HUES64 (cell line): ENCODE measurements at regions not wholly inside any gene's neighbourhood (a gene's known extent, or its start where the extent isn't known, plus 50 kb on each side); places are given as distances from the start of the nearest gene placed in this dataset.
"Not testable (repeated sequence)": the region's sequence is repeated elsewhere in the genome, so short reads cannot be mapped to it uniquely, and the experiment has no call there.

ENCODE experiments used
- H3K27ac ChIP-seq: 2 replicates; pipeline ENCODE4 v1.7.0; 2013; ENCODE audit warnings: low read depth, low read length, inconsistent platforms
- H3K27me3 ChIP-seq: 2 replicates; pipeline ENCODE4 v1.6.1; 2013; ENCODE audit warnings: mild to moderate bottlenecking, low read length; ENCODE audit not compliant: insufficient read depth
- H3K36me3 ChIP-seq: 2 replicates; pipeline ENCODE4 v1.6.1; 2013; ENCODE audit warnings: mild to moderate bottlenecking, low read length; ENCODE audit not compliant: insufficient read depth
- H3K4me1 ChIP-seq: 2 replicates; pipeline ENCODE4 v1.6.1; 2013; ENCODE audit warnings: mild to moderate bottlenecking, low read length, moderate library complexity; ENCODE audit not compliant: insufficient read depth
- H3K4me3 ChIP-seq: 2 replicates; pipeline ENCODE4 v1.5.1; 2013; ENCODE audit warnings: mild to moderate bottlenecking, low read length, moderate library complexity
- H3K9ac ChIP-seq: 2 replicates; pipeline ENCODE4 v1.6.1; 2013; ENCODE audit warnings: mild to moderate bottlenecking, low read depth, low read length
- H3K9me3 ChIP-seq: 2 replicates; pipeline ENCODE4 v1.6.1; 2013; ENCODE audit warnings: low read depth, low read length; ENCODE audit not compliant: insufficient read depth
- WGBS: fragments of 150-250, 120-280 bp; methylation state at CpG from one replicate; pipeline ENCODE4 v1.1.7; 2013; ENCODE audit warnings: missing lambda C conversion rate; 5-methylcytosine and 5-hydroxymethylcytosine counted together

DNA sequence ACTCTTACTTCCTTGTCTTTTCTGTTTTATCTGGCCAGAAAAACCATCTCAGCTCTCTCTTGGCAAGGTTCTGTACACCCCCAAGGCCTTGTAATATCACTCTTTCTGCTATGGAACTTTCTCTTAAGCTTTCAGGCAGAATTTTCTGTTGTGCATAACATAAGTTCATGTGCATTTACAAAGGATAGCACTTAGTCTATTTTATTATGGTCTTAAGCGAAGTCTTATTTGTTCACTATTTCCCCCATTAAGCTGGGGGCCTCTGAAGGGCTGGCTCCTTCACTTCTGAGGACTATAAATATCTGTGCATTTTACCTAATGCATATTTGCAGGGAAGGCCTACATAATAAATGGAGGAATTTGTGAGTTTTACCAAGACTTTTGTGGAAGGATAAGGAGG, 1393.4 kb downstream of the FAM181B start:
- Histone ChIP-seq H3K9me3 (no peaks in the 10 kb centered on the region), H3K27ac (no peak overlapping the region), H3K4me3 (no peak overlapping the region), H3K4me1 (no peaks in the 10 kb centered on the region), H3K9ac (no peak overlapping the region), H3K36me3 (no peaks in the 10 kb centered on the region), H3K27me3 (no peaks in the 10 kb centered on the region)
- no CpG with 5 or more reads among the region's 1 CpG for WGBS

DNA sequence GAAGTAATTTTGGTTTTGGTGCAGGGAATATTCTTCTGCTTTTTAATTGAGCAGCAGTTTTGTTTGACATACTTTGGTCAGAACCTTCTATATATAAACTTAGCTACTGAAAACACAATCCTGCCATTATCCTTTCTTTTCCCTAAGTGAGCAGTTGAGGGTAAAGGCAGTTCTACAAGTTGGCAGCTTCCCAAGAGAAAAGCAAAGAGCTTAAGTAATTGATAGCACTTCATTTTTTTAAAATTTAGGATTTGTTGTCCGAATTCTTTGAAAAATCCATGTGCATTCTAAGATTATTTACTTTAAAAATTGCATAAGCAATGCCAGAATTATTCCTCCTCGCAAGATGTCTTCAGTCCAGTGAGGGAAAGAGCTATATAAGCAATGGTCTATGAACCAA, 1394.1 kb downstream of the FAM181B start:
- 72% methylated on average over 2 of the region's 2 CpGs for WGBS
- Histone ChIP-seq H3K36me3 (no peaks in the 10 kb centered on the region), H3K27me3 (no peaks in the 10 kb centered on the region), H3K27ac (no peak overlapping the region), H3K9me3 (no peaks in the 10 kb centered on the region), H3K4me3 (no peak overlapping the region), H3K4me1 (no peaks in the 10 kb centered on the region), H3K9ac (no peak overlapping the region)

DNA sequence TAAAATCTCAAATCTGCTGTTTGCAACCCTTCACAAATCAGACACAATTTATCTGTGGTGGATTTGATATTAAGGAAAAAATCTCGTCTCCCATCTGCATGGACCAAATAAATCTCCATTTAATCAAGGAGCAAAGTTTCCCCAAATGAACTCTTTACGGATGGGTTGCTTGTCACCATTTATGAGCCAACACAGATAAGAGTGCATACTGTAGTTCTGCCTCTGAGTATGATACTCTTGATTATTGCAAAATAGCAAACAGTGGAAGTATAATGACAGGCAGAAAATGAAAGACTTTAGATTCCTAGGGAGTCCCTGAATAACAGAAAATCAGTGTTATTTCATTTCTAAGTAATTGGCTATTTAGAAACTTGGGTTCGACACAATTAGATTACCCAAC, 1395.9 kb downstream of the FAM181B start:
- WGBS, result 68% methylated on average over 2 of the region's 3 CpGs
- Histone ChIP-seq H3K27me3 (no peaks in the 10 kb centered on the region), H3K9ac (no peak overlapping the region), H3K4me3 (no peak overlapping the region), H3K27ac (no peak overlapping the region), H3K4me1 (no peaks in the 10 kb centered on the region), H3K36me3 (no peaks in the 10 kb centered on the region), H3K9me3 (no peaks in the 10 kb centered on the region)

DNA sequence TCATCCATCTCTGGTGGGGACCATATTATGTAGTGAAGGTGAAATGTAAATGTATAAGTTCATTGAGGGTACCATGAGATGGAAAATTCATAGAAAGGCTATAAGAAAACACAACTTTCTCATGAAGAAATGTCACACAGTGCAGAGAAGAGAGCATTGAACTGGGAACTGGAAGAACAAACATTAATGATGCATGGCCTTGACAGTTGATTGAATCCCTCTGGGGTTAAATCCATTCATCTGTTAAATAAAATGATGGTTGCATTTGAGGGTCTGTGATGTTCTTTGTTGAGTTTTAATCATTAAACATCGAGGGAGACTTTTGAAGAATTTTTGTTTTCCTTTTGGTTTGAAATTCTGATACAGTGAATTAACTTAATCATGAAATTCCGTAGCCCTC, 1401.4 kb downstream of the FAM181B start:
- WGBS, result 96% methylated on average over 1 of the region's 2 CpGs
- Histone ChIP-seq H3K9me3 (no peaks in the 10 kb centered on the region), H3K27me3 (no peaks in the 10 kb centered on the region), H3K9ac (no peak overlapping the region), H3K36me3 (no peaks in the 10 kb centered on the region), H3K4me1 (no peaks in the 10 kb centered on the region), H3K27ac (no peak overlapping the region), H3K4me3 (no peak overlapping the region)

- no peaks in the 10 kb centered on the region for H3K4me1 ChIP-seq
- H3K36me3 ChIP-seq, result no peaks in the 10 kb centered on the region
- H3K27ac ChIP-seq, result no peak overlapping the region
- 93% methylated on average over 8 of the region's 9 CpGs for WGBS
- no peaks in the 10 kb centered on the region for H3K9me3 ChIP-seq
- H3K4me3 ChIP-seq, result no peak overlapping the region
- no peak overlapping the region for H3K9ac ChIP-seq
- no peaks in the 10 kb centered on the region for H3K27me3 ChIP-seq
These were observed 1401.9 kb downstream of the FAM181B start for GRCh38 chr11:81331611-81332235.

DNA sequence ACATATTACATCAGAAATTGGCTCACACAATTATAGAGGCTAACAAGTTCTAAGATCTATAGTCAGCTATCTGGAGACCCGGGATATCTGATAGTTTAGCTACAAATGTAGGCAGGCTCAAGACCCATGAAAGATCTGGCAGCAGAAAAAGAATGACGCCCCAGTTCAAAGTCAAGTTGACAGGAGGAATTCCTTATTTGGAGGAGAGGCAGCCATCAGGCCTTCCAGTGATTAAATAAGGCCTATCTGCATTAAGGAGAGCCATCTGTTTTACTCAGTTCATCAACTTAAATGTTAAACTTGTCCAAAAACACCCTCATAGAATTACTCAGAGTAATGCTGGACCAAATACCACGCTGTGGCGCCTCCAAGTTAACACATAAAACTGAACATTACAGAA, 1402.6 kb downstream of the FAM181B start:
- H3K9ac ChIP-seq, result no peak overlapping the region
- no peaks in the 10 kb centered on the region for H3K36me3 ChIP-seq
- 96% methylated on average over 4 of the region's 4 CpGs for WGBS
- no peaks in the 10 kb centered on the region for H3K9me3 ChIP-seq
- H3K4me3 ChIP-seq, result no peak overlapping the region
- no peaks in the 10 kb centered on the region for H3K4me1 ChIP-seq
- H3K27me3 ChIP-seq, result no peaks in the 10 kb centered on the region
- H3K27ac ChIP-seq, result no peak overlapping the region

DNA sequence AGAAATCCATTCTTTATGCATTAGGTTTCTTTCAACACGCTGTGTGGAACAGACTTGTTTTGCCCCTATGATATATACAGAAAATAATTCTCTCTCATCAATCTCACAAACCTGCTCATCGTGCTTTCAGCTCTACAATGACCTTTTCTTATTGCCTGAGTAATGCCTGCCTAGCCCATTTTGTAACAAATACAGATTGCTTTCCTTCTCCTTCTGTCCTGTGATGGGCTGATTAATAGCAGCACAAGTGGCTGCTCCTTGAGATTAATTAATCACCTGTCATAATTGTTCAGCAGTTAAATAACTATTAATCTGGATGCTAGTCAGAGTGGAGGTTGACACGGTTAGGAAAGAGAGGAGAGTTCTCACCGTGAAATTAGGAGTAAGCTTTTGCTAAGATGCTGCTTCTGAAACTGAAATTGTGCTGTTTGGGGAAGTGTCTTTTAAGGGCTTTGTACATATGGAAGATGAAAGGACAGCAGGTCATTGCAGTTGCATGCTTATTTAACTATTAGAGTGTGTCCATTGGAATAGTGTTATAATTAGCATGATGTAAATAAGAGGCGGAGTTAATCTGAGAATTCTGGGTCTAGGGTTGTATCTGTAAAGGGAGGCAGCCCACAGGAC, 1430.5 kb downstream of the FAM181B start:
- Histone ChIP-seq H3K9me3 (no peaks in the 10 kb centered on the region), H3K4me3 (no peak overlapping the region), H3K27me3 (no peaks in the 10 kb centered on the region), H3K9ac (no peak overlapping the region), H3K4me1 (no peaks in the 10 kb centered on the region), H3K36me3 (no peaks in the 10 kb centered on the region), H3K27ac (no peak overlapping the region)
- 91% methylated on average over 5 of the region's 5 CpGs for WGBS

DNA sequence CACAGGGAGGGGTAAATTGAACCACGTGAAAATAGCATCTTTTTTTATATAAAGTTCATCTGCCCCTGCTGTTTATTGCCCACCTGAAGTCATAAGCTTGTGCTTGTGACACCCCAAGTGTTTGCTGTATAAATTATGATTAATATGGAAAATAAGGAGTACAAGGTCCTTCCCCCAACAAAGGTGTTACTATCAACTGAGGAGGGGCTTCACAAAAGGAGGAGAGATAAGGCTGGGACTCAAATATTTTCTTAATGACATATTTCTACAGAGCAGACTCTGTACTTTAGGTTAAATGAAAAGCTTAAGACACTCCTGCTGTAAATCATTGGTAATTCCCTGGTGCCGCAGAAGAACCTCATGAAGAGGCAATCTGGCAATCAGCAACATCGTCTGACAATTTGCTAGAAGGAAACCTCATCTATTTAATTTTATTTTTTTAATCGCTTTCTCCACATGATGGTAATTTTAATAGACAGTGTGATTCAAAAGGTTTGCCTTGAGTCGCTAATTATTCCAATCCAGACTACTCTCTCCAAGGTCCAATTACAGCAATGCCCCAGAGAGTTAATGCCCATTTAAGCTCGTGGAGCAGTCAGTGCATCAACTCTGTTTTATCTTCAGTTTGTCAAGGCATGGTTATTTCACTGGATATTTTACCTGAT, 1432.4 kb downstream of the FAM181B start:
- no peak overlapping the region for H3K4me3 ChIP-seq
- H3K27me3 ChIP-seq, result no peaks in the 10 kb centered on the region
- H3K9me3 ChIP-seq, result no peaks in the 10 kb centered on the region
- H3K4me1 ChIP-seq, result no peaks in the 10 kb centered on the region
- H3K27ac ChIP-seq, result no peak overlapping the region
- WGBS, result 94% methylated on average over 6 of the region's 6 CpGs
- no peak overlapping the region for H3K9ac ChIP-seq
- no peaks in the 10 kb centered on the region for H3K36me3 ChIP-seq

DNA sequence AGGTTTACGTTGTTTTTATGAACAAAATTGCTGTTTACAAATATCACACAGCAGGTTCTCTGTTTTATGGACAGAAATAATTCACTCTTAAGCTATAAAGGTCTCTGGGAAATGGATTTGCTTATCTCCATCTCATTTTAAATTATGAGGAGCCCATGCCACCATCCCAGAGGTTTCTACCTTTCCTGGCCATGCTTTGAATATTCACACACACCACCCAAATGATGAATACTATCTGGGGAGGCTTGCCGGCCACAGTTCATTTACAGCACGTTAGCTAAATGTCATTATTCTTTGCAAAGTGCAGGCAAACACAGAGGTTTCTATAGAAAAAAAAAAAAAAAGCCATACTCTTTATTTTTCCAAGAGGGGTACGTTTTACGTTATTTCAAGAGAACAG, 1446.7 kb downstream of the FAM181B start:
- H3K4me3 ChIP-seq, result no peak overlapping the region
- H3K9ac ChIP-seq, result no peak overlapping the region
- peaks cover 13% of the 10 kb centered on the region for H3K4me1 ChIP-seq
- H3K36me3 ChIP-seq, result no peaks in the 10 kb centered on the region
- H3K27ac ChIP-seq, result no peak overlapping the region
- H3K9me3 ChIP-seq, result peaks cover 5% of the 10 kb centered on the region; the same call in 1 of the 2 replicates
- 82% methylated on average over 3 of the region's 5 CpGs for WGBS
- no peaks in the 10 kb centered on the region for H3K27me3 ChIP-seq

GRCh38 chr11:81286550-81286949, 1447.1 kb downstream of the FAM181B start:
- Histone ChIP-seq H3K9me3 (peaks cover 5% of the 10 kb centered on the region; the same call in 1 of the 2 replicates), H3K4me1 (peaks cover 13% of the 10 kb centered on the region), H3K9ac (no peak overlapping the region), H3K27ac (no peak overlapping the region), H3K36me3 (no peaks in the 10 kb centered on the region), H3K27me3 (no peaks in the 10 kb centered on the region), H3K4me3 (no peak overlapping the region)

- H3K9ac ChIP-seq, H3K9me3 ChIP-seq, H3K27me3 ChIP-seq, H3K27ac ChIP-seq, H3K36me3 ChIP-seq, H3K4me1 ChIP-seq, H3K4me3 ChIP-seq: not testable (repeated sequence)
- WGBS, result 96% methylated on average over 1 of the region's 1 CpG
These were observed 1453.4 kb downstream of the FAM181B start for GRCh38 chr11:81280228-81280627.
